IMR-90 (cell line): ENCODE measurements at regions not wholly inside any gene's neighbourhood (a gene's known extent, or its start where the extent isn't known, plus 50 kb on each side); places are given as distances from the start of the nearest gene placed in this dataset.
A peak's percentile ranks its signal among the peaks of the same experiment; 100 is the strongest.

Experiments
- ATAC-seq: fragments of 200-7000 bp; cut with Tn5 transposase; 2 replicates; pipeline ENCODE4 v1.9.1; 2020; ENCODE audit warnings: low read depth, mild to moderate bottlenecking, moderate library complexity
- BruUV-seq: library from RNA; stranded (reverse); fragments of 400-500 nt; replicated peaks from 2 replicates; lab custom pipeline; 2021; lab: Mats Ljungman, UMichigan
- CTCF ChIA-PET: fragments of 300-600 bp; formaldehyde crosslinking; extraction: SDS; loops from one replicate; lab custom pipeline; 2021; ENCODE audit warnings: antibody characterized with exemption; lab: Yijun Ruan, JAX
- POLR2A ChIA-PET: fragments of 300-600 bp; sonication (Branson Sonifier 250); formaldehyde crosslinking; loops from one replicate; lab custom pipeline; 2022; ENCODE audit warnings: antibody characterized with exemption; ENCODE audit not compliant: unreplicated experiment; lab: Charles Lee
- DNase-seq: peaks from one replicate; pipeline ENCODE4 v3.0.0; 2013
- H2AFZ ChIP-seq: replicated peaks from 2 replicates; pipeline ENCODE3; 2013; ENCODE audit warnings: low read length, mild to moderate bottlenecking; ENCODE audit not compliant: poor library complexity
- H2AK5ac ChIP-seq: 2 replicates; pipeline ENCODE4 v1.6.1; 2013; ENCODE audit warnings: low read depth, low read length, inconsistent platforms
- H2AK9ac ChIP-seq: replicated peaks from 2 replicates; pipeline ENCODE3; 2013; ENCODE audit warnings: mild to moderate bottlenecking, low read depth, low read length, moderate library complexity; ENCODE audit not compliant: poor library complexity
- H2BK120ac ChIP-seq: 2 replicates; pipeline ENCODE4 v1.6.1; 2013; ENCODE audit warnings: low read depth, low read length, inconsistent platforms
- H2BK15ac ChIP-seq: 3 replicates; pipeline ENCODE4 v1.6.1; 2013; ENCODE audit warnings: low read depth, low read length, inconsistent platforms
- H2BK20ac ChIP-seq: 2 replicates; pipeline ENCODE4 v1.6.1; 2013; ENCODE audit warnings: low read depth, mild to moderate bottlenecking, inconsistent platforms, low read length, moderate library complexity
- H2BK5ac ChIP-seq: 2 replicates; pipeline ENCODE4 v1.6.1; 2013; ENCODE audit warnings: mild to moderate bottlenecking, low read depth, low read length, inconsistent platforms; ENCODE audit not compliant: poor library complexity, severe bottlenecking
- H3K14ac ChIP-seq: replicated peaks from 2 replicates; pipeline ENCODE4 v1.6.1; 2013; ENCODE audit warnings: low read depth, low read length, inconsistent platforms
- H3K18ac ChIP-seq: 2 replicates; pipeline ENCODE4 v1.6.1; 2013; ENCODE audit warnings: low read depth, low read length, control low read depth
- H3K23ac ChIP-seq: 2 replicates; pipeline ENCODE4 v1.6.1; 2013; ENCODE audit warnings: low read depth, low read length, inconsistent platforms
- H3K27ac ChIP-seq: 2 replicates; pipeline ENCODE4 v1.5.1; 2013; ENCODE audit warnings: mild to moderate bottlenecking, control low read depth, low read length; ENCODE audit not compliant: insufficient read depth
- H3K27me3 ChIP-seq: 2 replicates; pipeline ENCODE4 v1.6.1; 2013; ENCODE audit warnings: low read length; ENCODE audit not compliant: control insufficient read depth, insufficient read depth
- H3K36me3 ChIP-seq: 2 replicates; pipeline ENCODE4 v1.6.1; 2013; ENCODE audit warnings: low read length, mixed read lengths; ENCODE audit not compliant: control insufficient read depth, insufficient read depth
- H3K4ac ChIP-seq: 2 replicates; pipeline ENCODE4 v1.6.1; 2013; ENCODE audit warnings: low read depth, low read length, inconsistent platforms
- H3K4me1 ChIP-seq: 2 replicates; pipeline ENCODE4 v1.6.1; 2013; ENCODE audit warnings: low read length, mixed read lengths; ENCODE audit not compliant: control insufficient read depth, insufficient read depth
- H3K4me2 ChIP-seq: 2 replicates; pipeline ENCODE4 v1.6.1; 2013; ENCODE audit warnings: low read depth, mild to moderate bottlenecking, control low read depth, low read length, moderate library complexity
- H3K4me3 ChIP-seq: 2 replicates; pipeline ENCODE4 v1.5.1; 2013; ENCODE audit warnings: low read depth, mild to moderate bottlenecking, control low read depth, low read length, moderate library complexity; ENCODE audit not compliant: insufficient read depth
- H3K56ac ChIP-seq: 2 replicates; pipeline ENCODE4 v1.6.1; 2013; ENCODE audit warnings: low read length, inconsistent platforms; ENCODE audit not compliant: insufficient read depth; ENCODE audit errors: extremely low read depth
- H3K79me1 ChIP-seq, 2 experiments: 2 replicates each; pipeline ENCODE4 v1.6.1; 2013; ENCODE audit warnings: low read length in 2 of 2, inconsistent platforms in 1 of 2, low read depth in 1 of 2
- H3K9ac ChIP-seq: 2 replicates; pipeline ENCODE4 v1.6.1; 2013; ENCODE audit warnings: low read depth, low read length, control low read depth
- H3K9me1 ChIP-seq: 2 replicates; pipeline ENCODE4 v1.6.1; 2013; ENCODE audit warnings: low read length, inconsistent platforms; ENCODE audit not compliant: insufficient read depth
- H3K9me3 ChIP-seq: 2 replicates; pipeline ENCODE4 v1.6.1; 2013; ENCODE audit warnings: low read length; ENCODE audit not compliant: control insufficient read depth, insufficient read depth
- H4K20me1 ChIP-seq: 2 replicates; pipeline ENCODE4 v1.6.1; 2013; ENCODE audit warnings: low read length, inconsistent platforms; ENCODE audit not compliant: insufficient read depth
- H4K5ac ChIP-seq: 2 replicates; pipeline ENCODE4 v1.6.1; 2013; ENCODE audit warnings: mild to moderate bottlenecking, low read depth, low read length, control low read depth
- H4K8ac ChIP-seq, 2 experiments: 2 replicates each; pipeline ENCODE4 v1.6.1; 2013; ENCODE audit warnings: low read depth in 2 of 2, low read length in 2 of 2, control low read depth in 1 of 2, inconsistent platforms in 1 of 2
- H4K91ac ChIP-seq: 2 replicates; pipeline ENCODE4 v1.6.1; 2013; ENCODE audit warnings: low read depth, low read length, inconsistent platforms; ENCODE audit not compliant: insufficient read depth
- CEBPB ChIP-seq: IDR thresholded peaks from 2 replicates; pipeline ENCODE4 v1.6.1; 2012; ENCODE audit warnings: low read depth, low read length, improper control_type of control experiment
- CHD1 ChIP-seq: IDR thresholded peaks from 2 replicates; pipeline ENCODE4 v1.6.1; 2012; ENCODE audit warnings: low read depth, low read length, improper control_type of control experiment
- MAFK ChIP-seq: IDR thresholded peaks from 2 replicates; pipeline ENCODE4 v1.6.1; 2012; ENCODE audit warnings: low read depth, low read length, improper control_type of control experiment
- MAZ ChIP-seq: IDR thresholded peaks from 2 replicates; pipeline ENCODE4 v1.6.1; 2012; ENCODE audit warnings: low read depth, mild to moderate bottlenecking, low read length, improper control_type of control experiment, moderate library complexity, borderline replicate concordance
- MXI1 ChIP-seq: IDR thresholded peaks from 2 replicates; pipeline ENCODE4 v1.6.1; 2012; ENCODE audit warnings: low read depth, mild to moderate bottlenecking, low read length, moderate library complexity, borderline replicate concordance
- RAD21 ChIP-seq: IDR thresholded peaks from 2 replicates; pipeline ENCODE4 v1.6.1; 2012; ENCODE audit warnings: low read length, improper control_type of control experiment
- RCOR1 ChIP-seq: IDR thresholded peaks from 2 replicates; pipeline ENCODE4 v1.6.1; 2012; ENCODE audit warnings: mild to moderate bottlenecking, low read length, improper control_type of control experiment; ENCODE audit not compliant: insufficient replicate concordance
- SMC3 ChIP-seq: fragments of 150-350 bp; IDR thresholded peaks from 2 replicates; pipeline ENCODE4 v1.6.1; 2016; ENCODE audit warnings: low read depth, mild to moderate bottlenecking, antibody characterized with exemption, low read length, moderate library complexity
- WGBS, 2 experiments: methylation state at CpG; one replicate each; pipeline versions ENCODE4 v1.1.5 to v1.1.7; 2013; ENCODE audit warnings: missing lambda C conversion rate in 2 of 2; ENCODE audit not compliant: insufficient read length in 1 of 2; ENCODE audit errors: extremely low coverage in 2 of 2; 5-methylcytosine and 5-hydroxymethylcytosine counted together
- dilution Hi-C: fragments of 300-500 bp; cut with HindIII; formaldehyde crosslinking; loops from one replicate; pipeline ENCODE4 v1.14.3; 2018; ENCODE audit warnings: low sequenced_read_pairs; ENCODE audit not compliant: unreplicated experiment
- in situ Hi-C: fragments of 300-500 bp; cut with MboI; formaldehyde crosslinking; loops from 3 replicates; pipeline ENCODE4 v1.14.3; 2019; ENCODE audit warnings: low sequenced_read_pairs, inconsistent platforms, mixed read lengths
- intact Hi-C: fragments of 100-400 bp; cut with micrococcal nuclease; formaldehyde crosslinking; loops from 2 replicates; pipeline ENCODE4 v1.10.0; 2022
- TF ChIP-seq, protein P1 (sequence below): fragments of 150-350 bp; IDR thresholded peaks from 2 replicates; pipeline ENCODE4 v1.6.1; 2016; ENCODE audit warnings: low read depth, mild to moderate bottlenecking, low read length, moderate library complexity, borderline replicate concordance
- TF ChIP-seq, protein P2 (sequence below): conservative IDR thresholded peaks from 2 replicates; pipeline ENCODE4 v1.5.1; 2012; ENCODE audit warnings: mild to moderate bottlenecking, low read depth, low read length, improper control_type of control experiment

DNA sequence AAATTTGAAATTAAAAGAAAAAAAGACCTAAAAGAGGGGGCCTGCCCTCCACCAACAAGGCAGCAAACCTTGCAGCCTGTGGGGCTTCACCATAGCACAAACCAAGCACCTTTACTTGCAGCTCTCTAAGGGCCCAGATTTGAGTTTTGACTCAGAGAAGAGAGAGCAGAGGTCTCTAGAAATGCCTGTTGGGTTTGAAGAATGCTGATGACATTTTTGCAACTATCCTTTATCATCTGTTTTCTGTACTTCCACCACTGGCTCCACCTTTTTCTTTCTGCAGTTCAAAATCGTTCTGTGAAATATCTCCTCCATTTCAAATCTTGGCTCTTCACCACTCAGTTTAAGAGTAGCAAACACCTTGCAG is 83.8 kb upstream of the HMGA2 start:
- H3K14ac ChIP-seq, result peak overlapping the region; percentile 75
- TF ChIP-seq CEBPB, result no peak
- no peak for TF ChIP-seq CHD1
- no peak for TF ChIP-seq MXI1
- TF ChIP-seq, protein P1, sequence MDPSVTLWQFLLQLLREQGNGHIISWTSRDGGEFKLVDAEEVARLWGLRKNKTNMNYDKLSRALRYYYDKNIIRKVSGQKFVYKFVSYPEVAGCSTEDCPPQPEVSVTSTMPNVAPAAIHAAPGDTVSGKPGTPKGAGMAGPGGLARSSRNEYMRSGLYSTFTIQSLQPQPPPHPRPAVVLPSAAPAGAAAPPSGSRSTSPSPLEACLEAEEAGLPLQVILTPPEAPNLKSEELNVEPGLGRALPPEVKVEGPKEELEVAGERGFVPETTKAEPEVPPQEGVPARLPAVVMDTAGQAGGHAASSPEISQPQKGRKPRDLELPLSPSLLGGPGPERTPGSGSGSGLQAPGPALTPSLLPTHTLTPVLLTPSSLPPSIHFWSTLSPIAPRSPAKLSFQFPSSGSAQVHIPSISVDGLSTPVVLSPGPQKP, result no peak
- TF ChIP-seq, protein P2, sequence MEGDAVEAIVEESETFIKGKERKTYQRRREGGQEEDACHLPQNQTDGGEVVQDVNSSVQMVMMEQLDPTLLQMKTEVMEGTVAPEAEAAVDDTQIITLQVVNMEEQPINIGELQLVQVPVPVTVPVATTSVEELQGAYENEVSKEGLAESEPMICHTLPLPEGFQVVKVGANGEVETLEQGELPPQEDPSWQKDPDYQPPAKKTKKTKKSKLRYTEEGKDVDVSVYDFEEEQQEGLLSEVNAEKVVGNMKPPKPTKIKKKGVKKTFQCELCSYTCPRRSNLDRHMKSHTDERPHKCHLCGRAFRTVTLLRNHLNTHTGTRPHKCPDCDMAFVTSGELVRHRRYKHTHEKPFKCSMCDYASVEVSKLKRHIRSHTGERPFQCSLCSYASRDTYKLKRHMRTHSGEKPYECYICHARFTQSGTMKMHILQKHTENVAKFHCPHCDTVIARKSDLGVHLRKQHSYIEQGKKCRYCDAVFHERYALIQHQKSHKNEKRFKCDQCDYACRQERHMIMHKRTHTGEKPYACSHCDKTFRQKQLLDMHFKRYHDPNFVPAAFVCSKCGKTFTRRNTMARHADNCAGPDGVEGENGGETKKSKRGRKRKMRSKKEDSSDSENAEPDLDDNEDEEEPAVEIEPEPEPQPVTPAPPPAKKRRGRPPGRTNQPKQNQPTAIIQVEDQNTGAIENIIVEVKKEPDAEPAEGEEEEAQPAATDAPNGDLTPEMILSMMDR, result no peak
- no peak for TF ChIP-seq MAFK
- TF ChIP-seq RAD21, result no peak
- no peak for TF ChIP-seq MAZ
- TF ChIP-seq SMC3, result no peak
- TF ChIP-seq RCOR1, result no peak
- peak overlapping the region; percentile 35; the same call in 1 of the 2 replicates for H4K91ac ChIP-seq
- no peak overlapping the region; the same call in 1 of the 2 replicates for H3K4me3 ChIP-seq
- no peak overlapping the region for H2BK5ac ChIP-seq
- intact Hi-C loops, result loop anchor here (2.0 to 10.0 kb wide), 4 partner anchors 138 to 436 kb away; no protein-coding TSS in a partner anchor
- no peak overlapping the region for H3K56ac ChIP-seq
- no peaks in the 10 kb centered on the region for H3K9me1 ChIP-seq
- no peaks in the 10 kb centered on the region for H3K27me3 ChIP-seq
- ChIA-PET CTCF (no interaction called here), POLR2A (no interaction called here)
- dilution Hi-C loops, result no loop called here
- in situ Hi-C loops, result no loop called here
- no peak overlapping the region for H3K9ac ChIP-seq
- H3K4me2 ChIP-seq, result peak overlapping the region; percentile 93
- H2BK15ac ChIP-seq, result peak overlapping the region; percentile 37; the same call in 1 of the 3 replicates
- no TSS peak for BruUV-seq
- peak overlapping the region; percentile 35 to 49 for H4K8ac ChIP-seq
- peak overlapping the region; percentile 54 for H3K4ac ChIP-seq
- H2AFZ ChIP-seq, result peak overlapping the region; percentile 100
- 20% methylated on average over 1 of the region's 1 CpG; no CpG with 5 or more reads in 1 of the 2 experiments for WGBS, 2 experiments
- peaks cover 0 to 19% of the 10 kb centered on the region in 2 experiments; a peak in 2 of 4 replicates for H3K79me1 ChIP-seq
- H4K5ac ChIP-seq, result peak overlapping the region; percentile 17; the same call in 1 of the 2 replicates
- ATAC-seq (no peak), DNase-seq (no peak)
- H3K18ac ChIP-seq, result no peak overlapping the region
- no peaks in the 10 kb centered on the region for H3K9me3 ChIP-seq
- peak overlapping the region; percentile 71 for H2BK120ac ChIP-seq
- H2AK9ac ChIP-seq, result peak overlapping the region; percentile 83
- H3K4me1 ChIP-seq, result peaks cover 2% of the 10 kb centered on the region; the same call in 1 of the 2 replicates
- peak overlapping the region; percentile 24; the same call in 1 of the 2 replicates for H3K27ac ChIP-seq
- H3K23ac ChIP-seq, result peak overlapping the region; percentile 67
- no peaks in the 10 kb centered on the region for H3K36me3 ChIP-seq
- H2BK20ac ChIP-seq, result peak overlapping the region; percentile 69; the same call in 1 of the 2 replicates
- H2AK5ac ChIP-seq, result peak overlapping the region; percentile 74; the same call in 1 of the 2 replicates
- no peaks in the 10 kb centered on the region for H4K20me1 ChIP-seq
